CD8-positive, alpha-beta memory T cell (primary cell): ENCODE measurements at regions not wholly inside any gene's neighbourhood (a gene's known extent, or its start where the extent isn't known, plus 50 kb on each side); places are given as distances from the start of the nearest gene placed in this dataset.

Source experiments
- CTCF ChIA-PET: fragments of 350-600 bp; sonication (Branson Sonifier 250); formaldehyde crosslinking; loops from one replicate; lab custom pipeline; 2021; ENCODE audit warnings: antibody characterized with exemption; lab: Charles Lee
- POLR2A ChIA-PET: fragments of 350-600 bp; sonication (Branson Sonifier 250); formaldehyde crosslinking; loops from one replicate; lab custom pipeline; 2021; ENCODE audit warnings: antibody characterized with exemption; lab: Charles Lee
- DNase-seq, 5 donors: peaks; one replicate each; pipeline versions ENCODE4 v3.0.0 to v3.0.0-alpha.2; 2020 to 2022; ENCODE audit warnings: mixed read lengths in 1 of 5
- H3K27ac ChIP-seq: one replicate; pipeline ENCODE4 v1.7.0; 2013; ENCODE audit warnings: low read depth, mild to moderate bottlenecking, low read length, moderate library complexity
- H3K27me3 ChIP-seq: 2 replicates; pipeline ENCODE4 v1.7.0; 2013; ENCODE audit warnings: low read length, mild to moderate bottlenecking; ENCODE audit not compliant: insufficient read depth, poor library complexity, severe bottlenecking
- H3K36me3 ChIP-seq: 2 replicates; pipeline ENCODE4 v1.7.0; 2013; ENCODE audit warnings: mild to moderate bottlenecking, low read length, moderate library complexity; ENCODE audit not compliant: insufficient read depth
- H3K4me1 ChIP-seq: 2 replicates; pipeline ENCODE4 v1.7.0; 2013; ENCODE audit warnings: mild to moderate bottlenecking, low read length, moderate library complexity; ENCODE audit not compliant: insufficient read depth
- H3K4me3 ChIP-seq: 2 replicates; pipeline ENCODE4 v1.7.0; 2013; ENCODE audit warnings: mild to moderate bottlenecking, low read length
- H3K9me3 ChIP-seq: 2 replicates; pipeline ENCODE4 v1.7.0; 2013; ENCODE audit warnings: mild to moderate bottlenecking, low read length
- H3K27ac Mint-ChIP-seq, 8 donors: one replicate each; pipeline ENCODE4 v1.8.0; 2020 to 2021; ENCODE audit warnings: mixed read lengths in 8 of 8, mild to moderate bottlenecking in 6 of 8, inconsistent platforms in 3 of 8, moderate library complexity in 3 of 8
- H3K27me3 Mint-ChIP-seq, 2 donors: one replicate each; pipeline ENCODE4 v1.8.0; 2020 to 2021; ENCODE audit warnings: mixed read lengths in 2 of 2, mild to moderate bottlenecking in 1 of 2, moderate library complexity in 1 of 2
- H3K36me3 Mint-ChIP-seq, 3 donors: one replicate each; pipeline ENCODE4 v1.8.0; 2020 to 2021; ENCODE audit warnings: mixed read lengths in 3 of 3, inconsistent platforms in 1 of 3, mild to moderate bottlenecking in 1 of 3
- H3K4me1 Mint-ChIP-seq, 3 donors: one replicate each; pipeline ENCODE4 v1.8.0; 2020 to 2021; ENCODE audit warnings: mixed read lengths in 3 of 3, inconsistent platforms in 1 of 3, mild to moderate bottlenecking in 1 of 3
- H3K4me3 Mint-ChIP-seq, 7 donors: one replicate each; pipeline ENCODE4 v1.8.0; 2020 to 2021; ENCODE audit warnings: mixed read lengths in 7 of 7, mild to moderate bottlenecking in 6 of 7, moderate library complexity in 4 of 7, inconsistent platforms in 2 of 7
- H3K9me3 Mint-ChIP-seq, 5 donors: one replicate each; pipeline ENCODE4 v1.8.0; 2020 to 2022; ENCODE audit warnings: mixed read lengths in 5 of 5, mild to moderate bottlenecking in 3 of 5, moderate library complexity in 2 of 5, inconsistent platforms in 1 of 5

GRCh38 chr5:97425511-97425910, 242.5 kb upstream of the RIOK2 start:
- Mint-ChIP-seq H3K36me3 (no peaks in the 10 kb centered on the region), H3K27me3 (no peaks in the 10 kb centered on the region), H3K4me1 (no peaks in the 10 kb centered on the region), H3K4me3 (no peak overlapping the region), H3K27ac (no peak overlapping the region), H3K9me3 (peaks cover 0 to 4% (median 0%) of the 10 kb centered on the region in 5 donors)
- ChIA-PET POLR2A (no interaction called here), CTCF (no interaction called here)
- Histone ChIP-seq H3K27ac (no peak overlapping the region), H3K4me3 (no peak overlapping the region), H3K36me3 (no peaks in the 10 kb centered on the region), H3K9me3 (no peaks in the 10 kb centered on the region), H3K27me3 (no peaks in the 10 kb centered on the region), H3K4me1 (no peaks in the 10 kb centered on the region)
- DNase-seq: no peak

- Histone ChIP-seq H3K36me3 (no peaks in the 10 kb centered on the region), H3K9me3 (no peaks in the 10 kb centered on the region), H3K4me1 (no peaks in the 10 kb centered on the region), H3K27ac (no peak overlapping the region), H3K4me3 (no peak overlapping the region), H3K27me3 (no peaks in the 10 kb centered on the region)
- Mint-ChIP-seq H3K27me3 (peaks cover 0 to 3% of the 10 kb centered on the region in 2 donors), H3K4me3 (no peak overlapping the region), H3K4me1 (no peaks in the 10 kb centered on the region), H3K9me3 (peaks cover 0 to 4% (median 0%) of the 10 kb centered on the region in 5 donors), H3K27ac (no peak overlapping the region), H3K36me3 (no peaks in the 10 kb centered on the region)
- no peak for DNase-seq
- CTCF ChIA-PET: no interaction called here
- POLR2A ChIA-PET: no interaction called here
These were observed 244.2 kb upstream of the RIOK2 start for GRCh38 chr5:97427235-97427634.

DNA sequence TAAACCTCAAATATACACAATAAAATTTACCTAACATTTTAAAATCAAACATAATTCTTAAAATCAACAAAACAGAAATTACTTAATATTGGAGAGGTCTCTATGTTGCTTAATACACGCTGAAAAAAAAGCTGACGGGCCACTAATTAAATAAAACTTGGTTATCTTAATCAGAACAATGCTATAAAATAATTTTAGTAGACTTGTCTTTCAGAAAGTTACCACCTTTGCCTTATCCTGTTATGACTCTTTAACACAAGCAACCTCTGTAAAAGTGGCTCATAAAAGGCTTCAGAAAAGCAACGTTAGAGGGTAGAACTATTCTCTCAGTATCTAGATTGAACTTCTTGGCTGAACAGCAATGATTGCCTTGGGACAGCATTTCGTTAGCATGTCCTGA, 251.0 kb upstream of the RIOK2 start:
- Mint-ChIP-seq H3K27ac (no peak overlapping the region), H3K9me3 (no peaks in the 10 kb centered on the region), H3K4me3 (no peak overlapping the region), H3K36me3 (no peaks in the 10 kb centered on the region), H3K27me3 (peaks cover 0 to 3% of the 10 kb centered on the region in 2 donors), H3K4me1 (no peaks in the 10 kb centered on the region)
- DNase-seq: no peak
- Histone ChIP-seq H3K36me3 (no peaks in the 10 kb centered on the region), H3K9me3 (no peaks in the 10 kb centered on the region), H3K4me3 (no peak overlapping the region), H3K4me1 (no peaks in the 10 kb centered on the region), H3K27me3 (no peaks in the 10 kb centered on the region), H3K27ac (no peak overlapping the region)
- POLR2A ChIA-PET: no interaction called here
- CTCF ChIA-PET: no interaction called here

- ChIA-PET POLR2A (no interaction called here), CTCF (no interaction called here)
- Mint-ChIP-seq H3K27me3 (peaks cover 0 to 3% of the 10 kb centered on the region in 2 donors), H3K27ac (no peak overlapping the region), H3K9me3 (peaks cover 0 to 5% (median 0%) of the 10 kb centered on the region in 5 donors), H3K4me3 (no peak overlapping the region), H3K4me1 (no peaks in the 10 kb centered on the region), H3K36me3 (no peaks in the 10 kb centered on the region)
- H3K4me3 ChIP-seq: no peak overlapping the region
- DNase-seq: no peak
- no peaks in the 10 kb centered on the region for H3K9me3 ChIP-seq
- H3K36me3 ChIP-seq: no peaks in the 10 kb centered on the region
- H3K4me1 ChIP-seq: no peaks in the 10 kb centered on the region
- no peak overlapping the region for H3K27ac ChIP-seq
- no peaks in the 10 kb centered on the region for H3K27me3 ChIP-seq
These were observed 253.4 kb upstream of the RIOK2 start for GRCh38 chr5:97436405-97436804.

- CTCF ChIA-PET: no interaction called here
- H3K4me1 Mint-ChIP-seq: no peaks in the 10 kb centered on the region
- no peak overlapping the region for H3K27ac Mint-ChIP-seq
- POLR2A ChIA-PET: no interaction called here
- Histone ChIP-seq H3K9me3 (no peaks in the 10 kb centered on the region), H3K27me3 (no peaks in the 10 kb centered on the region), H3K27ac (no peak overlapping the region), H3K36me3 (no peaks in the 10 kb centered on the region), H3K4me3 (no peak overlapping the region), H3K4me1 (no peaks in the 10 kb centered on the region)
- H3K36me3 Mint-ChIP-seq: no peaks in the 10 kb centered on the region
- H3K4me3 Mint-ChIP-seq: no peak overlapping the region
- peaks cover 6 to 37% (median 10%) of the 10 kb centered on the region in 5 donors for H3K9me3 Mint-ChIP-seq
- no peak for DNase-seq
- H3K27me3 Mint-ChIP-seq: no peaks in the 10 kb centered on the region
These were observed 260.7 kb upstream of the RIOK2 start for GRCh38 chr5:97443740-97444139.

- H3K27me3 Mint-ChIP-seq: peaks cover 0 to 3% of the 10 kb centered on the region in 2 donors
- Histone ChIP-seq H3K4me3 (no peak overlapping the region), H3K27ac (no peak overlapping the region), H3K9me3 (no peaks in the 10 kb centered on the region), H3K36me3 (no peaks in the 10 kb centered on the region), H3K4me1 (no peaks in the 10 kb centered on the region), H3K27me3 (no peaks in the 10 kb centered on the region)
- H3K4me1 Mint-ChIP-seq: no peaks in the 10 kb centered on the region
- CTCF ChIA-PET: no interaction called here
- H3K9me3 Mint-ChIP-seq: peaks cover 2 to 13% (median 9%) of the 10 kb centered on the region in 5 donors
- H3K27ac Mint-ChIP-seq: no peak overlapping the region
- H3K4me3 Mint-ChIP-seq: no peak overlapping the region
- H3K36me3 Mint-ChIP-seq: no peaks in the 10 kb centered on the region
- POLR2A ChIA-PET: no interaction called here
- DNase-seq: no peak
These were observed 266.1 kb upstream of the RIOK2 start for GRCh38 chr5:97449172-97449571.

- Mint-ChIP-seq H3K4me3 (no peak overlapping the region), H3K27me3 (peaks cover 0 to 3% of the 10 kb centered on the region in 2 donors), H3K36me3 (no peaks in the 10 kb centered on the region), H3K27ac (no peak overlapping the region), H3K4me1 (no peaks in the 10 kb centered on the region), H3K9me3 (peaks cover 0 to 7% (median 2%) of the 10 kb centered on the region in 5 donors)
- DNase-seq: no peak
- Histone ChIP-seq H3K4me1 (no peaks in the 10 kb centered on the region), H3K36me3 (no peaks in the 10 kb centered on the region), H3K4me3 (no peak overlapping the region), H3K27ac (no peak overlapping the region), H3K27me3 (no peaks in the 10 kb centered on the region), H3K9me3 (no peaks in the 10 kb centered on the region)
- ChIA-PET CTCF (no interaction called here), POLR2A (no interaction called here)
These were observed 269.6 kb upstream of the RIOK2 start for GRCh38 chr5:97452646-97453045.

GRCh38 chr5:97453263-97453662, 270.2 kb upstream of the RIOK2 start:
- ChIA-PET POLR2A (no interaction called here), CTCF (no interaction called here)
- Histone ChIP-seq H3K4me1 (no peaks in the 10 kb centered on the region), H3K4me3 (no peak overlapping the region), H3K9me3 (no peaks in the 10 kb centered on the region), H3K36me3 (no peaks in the 10 kb centered on the region), H3K27ac (no peak overlapping the region), H3K27me3 (no peaks in the 10 kb centered on the region)
- Mint-ChIP-seq H3K9me3 (peaks cover 0 to 7% (median 0%) of the 10 kb centered on the region in 5 donors), H3K36me3 (no peaks in the 10 kb centered on the region), H3K27me3 (peaks cover 0 to 3% of the 10 kb centered on the region in 2 donors), H3K27ac (no peak overlapping the region), H3K4me3 (no peak overlapping the region), H3K4me1 (no peaks in the 10 kb centered on the region)
- DNase-seq: no peak

DNA sequence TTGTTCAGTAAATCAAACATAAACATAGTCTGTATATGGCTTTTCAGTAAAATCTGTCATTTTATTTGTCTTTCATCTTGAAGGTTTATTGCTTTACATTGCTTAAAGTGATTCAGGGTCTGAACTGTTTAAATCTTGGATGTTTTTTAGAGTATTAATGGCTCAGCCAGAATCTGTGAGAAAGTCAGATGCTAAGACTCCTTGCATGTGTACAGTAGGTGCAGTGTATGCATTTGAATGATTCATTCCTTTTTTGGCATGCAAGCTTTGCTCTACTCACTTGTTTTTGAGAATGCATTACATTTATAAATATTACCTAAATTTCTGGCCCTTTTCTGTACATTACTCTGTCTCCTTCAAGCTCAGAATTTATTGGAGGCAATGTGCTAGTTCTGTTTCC, 271.0 kb upstream of the RIOK2 start:
- H3K36me3 ChIP-seq: no peaks in the 10 kb centered on the region
- no peak overlapping the region for H3K27ac ChIP-seq
- H3K4me3 ChIP-seq: no peak overlapping the region
- POLR2A ChIA-PET: no interaction called here
- H3K9me3 ChIP-seq: no peaks in the 10 kb centered on the region
- no peaks in the 10 kb centered on the region for H3K4me1 ChIP-seq
- H3K27me3 Mint-ChIP-seq: peaks cover 0 to 3% of the 10 kb centered on the region in 2 donors
- H3K27ac Mint-ChIP-seq: no peak overlapping the region
- DNase-seq: no peak
- H3K4me1 Mint-ChIP-seq: no peaks in the 10 kb centered on the region
- H3K36me3 Mint-ChIP-seq: no peaks in the 10 kb centered on the region
- no peak overlapping the region for H3K4me3 Mint-ChIP-seq
- CTCF ChIA-PET: no interaction called here
- H3K9me3 Mint-ChIP-seq: peaks cover 0 to 4% (median 0%) of the 10 kb centered on the region in 5 donors
- H3K27me3 ChIP-seq: no peaks in the 10 kb centered on the region
